A673 (cell line): ENCODE measurements at regions not wholly inside any gene's neighbourhood (a gene's known extent, or its start where the extent isn't known, plus 50 kb on each side); places are given as distances from the start of the nearest gene placed in this dataset.

ENCODE experiments used
- BruUV-seq: library from RNA; stranded (reverse); fragments of 400-500 nt; replicated peaks from 2 replicates; lab custom pipeline; 2021; lab: Mats Ljungman, UMichigan
- CTCF ChIA-PET: fragments of 300-600 bp; sonication (Branson Sonifier 250); formaldehyde crosslinking; loops from one replicate; lab custom pipeline; 2022; ENCODE audit warnings: antibody characterized with exemption; lab: Charles Lee
- POLR2A ChIA-PET: fragments of 300-600 bp; sonication (Branson Sonifier 250); formaldehyde crosslinking; loops from one replicate; lab custom pipeline; 2022; ENCODE audit warnings: antibody characterized with exemption; ENCODE audit not compliant: low non-redundant PET; lab: Charles Lee
- DNase-seq: peaks from one replicate; pipeline ENCODE4 v3.0.0-alpha.2; 2015; ENCODE audit warnings: low spot score
- H3K27ac ChIP-seq: fragments of 200-600 bp; sonication (generic); 2 replicates; pipeline ENCODE4 v1.5.1; 2016; ENCODE audit warnings: mixed run types, low read depth, mild to moderate bottlenecking, mixed read lengths, antibody characterized with exemption, low read length; ENCODE audit not compliant: poor library complexity, severe bottlenecking
- H3K27me3 ChIP-seq: fragments of 200-600 bp; sonication (generic); replicated peaks from 2 replicates; pipeline ENCODE4 v1.6.1; 2017; ENCODE audit warnings: mixed run types, low read depth, mild to moderate bottlenecking, mixed read lengths, antibody characterized with exemption, low read length; ENCODE audit not compliant: insufficient read depth, poor library complexity
- H3K36me3 ChIP-seq: fragments of 200-600 bp; sonication (generic); 2 replicates; pipeline ENCODE4 v1.6.1; 2016; ENCODE audit warnings: mixed run types, mild to moderate bottlenecking, mixed read lengths, antibody characterized with exemption, low read length; ENCODE audit not compliant: insufficient read depth, poor library complexity, severe bottlenecking
- H3K4me1 ChIP-seq: fragments of 200-600 bp; sonication (generic); 2 replicates; pipeline ENCODE4 v1.6.1; 2017; ENCODE audit warnings: mixed run types, mild to moderate bottlenecking, mixed read lengths, antibody characterized with exemption, low read length; ENCODE audit not compliant: insufficient read depth, poor library complexity, severe bottlenecking
- H3K4me3 ChIP-seq: fragments of 200-600 bp; sonication (generic); 2 replicates; pipeline ENCODE4 v1.5.1; 2016; ENCODE audit warnings: low read depth, mixed run types, mild to moderate bottlenecking, mixed read lengths, low read length; ENCODE audit not compliant: poor library complexity, severe bottlenecking
- H3K9me3 ChIP-seq: fragments of 200-600 bp; sonication (generic); 2 replicates; pipeline ENCODE4 v1.6.1; 2016; ENCODE audit warnings: mixed run types, low read depth, mild to moderate bottlenecking, mixed read lengths, antibody characterized with exemption, low read length; ENCODE audit not compliant: poor library complexity, severe bottlenecking
- CTCF ChIP-seq: fragments of 300-800, 200-600 bp; sonication (generic); conservative IDR thresholded peaks from 2 replicates; pipeline ENCODE4 v1.5.1; 2017; ENCODE audit warnings: low read depth, mild to moderate bottlenecking, antibody characterized with exemption, low read length, moderate library complexity, mixed read lengths
- EZH2 ChIP-seq: fragments of 200-600 bp; sonication (generic); IDR thresholded peaks from 2 replicates; pipeline ENCODE4 v1.6.1; 2017; ENCODE audit warnings: borderline replicate concordance, low read depth, mild to moderate bottlenecking, mixed read lengths, antibody characterized with exemption, low read length; ENCODE audit not compliant: poor library complexity, severe bottlenecking
- intact Hi-C: fragments of 100-400 bp; cut with micrococcal nuclease; formaldehyde crosslinking; loops from one replicate; pipeline ENCODE4 v1.10.0; 2022; ENCODE audit not compliant: unreplicated experiment

GRCh38 chr16:86306811-86307513 is 203.4 kb upstream of the FOXF1 start:
- DNase-seq, result no peak
- intact Hi-C loops, result no loop called here
- peaks cover 87% of the 10 kb centered on the region for H3K27me3 ChIP-seq

GRCh38 chr16:86307514-86307903 is 202.8 kb upstream of the FOXF1 start:
- Histone ChIP-seq H3K4me1 (no peaks in the 10 kb centered on the region), H3K36me3 (no peaks in the 10 kb centered on the region), H3K4me3 (no peak overlapping the region), H3K27me3 (peaks cover 86% of the 10 kb centered on the region), H3K27ac (no peak overlapping the region), H3K9me3 (no peaks in the 10 kb centered on the region)
- CTCF ChIA-PET, result no interaction called here
- no peak for TF ChIP-seq CTCF
- TF ChIP-seq EZH2, result no peak
- intact Hi-C loops, result no loop called here
- POLR2A ChIA-PET, result no interaction called here
- BruUV-seq, result no TSS peak
- DNase-seq, result no peak

More at GRCh38 chr16:86306811-86307513, 203.4 kb upstream of the FOXF1 start:
- BruUV-seq, result no TSS peak
- H3K27ac ChIP-seq, result no peak overlapping the region
- TF ChIP-seq CTCF, result no peak
- no peak for TF ChIP-seq EZH2
- ChIA-PET CTCF (no interaction called here), POLR2A (no interaction called here)
- H3K36me3 ChIP-seq, result no peaks in the 10 kb centered on the region
- no peaks in the 10 kb centered on the region for H3K4me1 ChIP-seq
- no peaks in the 10 kb centered on the region for H3K9me3 ChIP-seq
- H3K4me3 ChIP-seq, result no peak overlapping the region

GRCh38 chr16:86308514-86308913 is 201.8 kb upstream of the FOXF1 start:
- CTCF ChIA-PET, result interaction anchor here (0.6 kb wide), 1 partner anchor 244 kb away, joined by 3 read pairs; no protein-coding TSS in a partner anchor
- TF ChIP-seq CTCF (no peak), EZH2 (no peak)
- Histone ChIP-seq H3K27me3 (peaks cover 82% of the 10 kb centered on the region), H3K9me3 (no peaks in the 10 kb centered on the region), H3K27ac (no peak overlapping the region), H3K36me3 (no peaks in the 10 kb centered on the region), H3K4me3 (no peak overlapping the region), H3K4me1 (no peaks in the 10 kb centered on the region)
- no TSS peak for BruUV-seq
- DNase-seq, result no peak
- intact Hi-C loops, result no loop called here
- POLR2A ChIA-PET, result no interaction called here
